WTC11 (cell line): ENCODE measurements at regions not wholly inside any gene's neighbourhood (a gene's known extent, or its start where the extent isn't known, plus 50 kb on each side); places are given as distances from the start of the nearest gene placed in this dataset.

Source experiments
- ATAC-seq: fragments of 200-7000 bp; cut with Tn5 transposase; 2 replicates; pipeline ENCODE4 v1.10.0; 2021; ENCODE audit warnings: mild to moderate bottlenecking, moderate library complexity
- CTCF ChIA-PET: fragments of 300-600 bp; sonication (Branson Sonifier 250); formaldehyde crosslinking; loops from one replicate; lab custom pipeline; 2021; ENCODE audit warnings: antibody characterized with exemption; lab: Charles Lee
- POLR2A ChIA-PET: fragments of 350-600 bp; sonication (Branson Sonifier 250); formaldehyde crosslinking; loops from one replicate; lab custom pipeline; 2021; ENCODE audit warnings: antibody characterized with exemption; lab: Charles Lee
- DNase-seq: peaks from one replicate; pipeline ENCODE4 v3.0.0; 2021; ENCODE audit warnings: low spot score
- H3K27ac Mint-ChIP-seq: 2 replicates; pipeline ENCODE4 v1.8.0; 2021; ENCODE audit warnings: mixed read lengths
- H3K27me3 Mint-ChIP-seq: 2 replicates; pipeline ENCODE4 v1.8.0; 2021; ENCODE audit warnings: low read depth, mild to moderate bottlenecking, moderate library complexity, mixed read lengths
- H3K36me3 Mint-ChIP-seq: 2 replicates; pipeline ENCODE4 v1.8.0; 2021; ENCODE audit warnings: mixed read lengths
- H3K4me1 Mint-ChIP-seq: 2 replicates; pipeline ENCODE4 v1.8.0; 2022; ENCODE audit warnings: mixed read lengths
- H3K4me3 Mint-ChIP-seq: 2 replicates; pipeline ENCODE4 v1.8.0; 2021; ENCODE audit warnings: mild to moderate bottlenecking, moderate library complexity, mixed read lengths
- H3K9me3 Mint-ChIP-seq: 2 replicates; pipeline ENCODE4 v1.8.0; 2021; ENCODE audit warnings: mixed read lengths
- CBFB ChIP-seq: sonication (generic); formaldehyde crosslinking; IDR thresholded peaks from 2 replicates; pipeline ENCODE4 v1.8.1; 2022; ENCODE audit warnings: mild to moderate bottlenecking, low read depth, missing genetic modification reagents
- ETV6 ChIP-seq: sonication (generic); formaldehyde crosslinking; IDR thresholded peaks from 2 replicates; pipeline ENCODE4 v1.8.1; 2022; ENCODE audit warnings: mild to moderate bottlenecking, missing genetic modification reagents
- FOXK1 ChIP-seq: sonication (generic); formaldehyde crosslinking; IDR thresholded peaks from 2 replicates; pipeline ENCODE4 v1.8.0; 2022; ENCODE audit warnings: mild to moderate bottlenecking, moderate library complexity, missing genetic modification reagents
- GRHL2 ChIP-seq: fragments of 250-450 bp; sonication (Bioruptor Pico); IDR thresholded peaks from 2 replicates; pipeline ENCODE4 v1.8.0; 2022; ENCODE audit warnings: mild to moderate bottlenecking, moderate library complexity; ENCODE audit not compliant: insufficient replicate concordance, severe bottlenecking
- MAX ChIP-seq: sonication (generic); formaldehyde crosslinking; IDR thresholded peaks from 2 replicates; pipeline ENCODE4 v1.8.0; 2022; ENCODE audit warnings: mild to moderate bottlenecking, missing genetic modification reagents
- NFYB ChIP-seq: sonication (generic); formaldehyde crosslinking; conservative IDR thresholded peaks from 2 replicates; pipeline ENCODE4 v1.8.0; 2022; ENCODE audit warnings: low read depth, missing genetic modification reagents
- PRRX2 ChIP-seq: fragments of 250-450 bp; sonication (Bioruptor Pico); IDR thresholded peaks from 2 replicates; pipeline ENCODE4 v1.8.0; 2021; ENCODE audit warnings: mild to moderate bottlenecking
- SMAD4 ChIP-seq: sonication (generic); formaldehyde crosslinking; IDR thresholded peaks from 2 replicates; pipeline ENCODE4 v1.8.0; 2022; ENCODE audit warnings: mild to moderate bottlenecking, missing genetic modification reagents
- TCF7 ChIP-seq: sonication (generic); formaldehyde crosslinking; IDR thresholded peaks from 2 replicates; pipeline ENCODE4 v1.8.0; 2022; ENCODE audit warnings: mild to moderate bottlenecking, low read depth, missing genetic modification reagents, moderate library complexity
- TP53 ChIP-seq: sonication (generic); formaldehyde crosslinking; IDR thresholded peaks from 2 replicates; pipeline ENCODE4 v1.8.1; 2023; ENCODE audit warnings: mild to moderate bottlenecking, missing genetic modification reagents
- ZNF138 ChIP-seq: sonication (generic); formaldehyde crosslinking; conservative IDR thresholded peaks from 2 replicates; pipeline ENCODE4 v1.8.1; 2022; ENCODE audit warnings: mild to moderate bottlenecking, moderate library complexity, missing genetic modification reagents
- ZNF219 ChIP-seq: sonication (generic); formaldehyde crosslinking; IDR thresholded peaks from 2 replicates; pipeline ENCODE4 v1.8.0; 2023; ENCODE audit warnings: missing genetic modification reagents, mild to moderate bottlenecking, borderline replicate concordance
- TF ChIP-seq, protein P1 (sequence below): sonication (generic); formaldehyde crosslinking; conservative IDR thresholded peaks from 2 replicates; pipeline ENCODE4 v1.8.1; 2022; ENCODE audit warnings: mild to moderate bottlenecking, missing genetic modification reagents
- TF ChIP-seq, protein P2 (sequence below): fragments of 250-450 bp; sonication (Bioruptor Pico); IDR thresholded peaks from 2 replicates; pipeline ENCODE4 v1.8.0; 2021; ENCODE audit warnings: mild to moderate bottlenecking
- TF ChIP-seq, protein P3 (sequence below): fragments of 250-450 bp; sonication (Bioruptor Pico); conservative IDR thresholded peaks from 2 replicates; pipeline ENCODE4 v1.9.0; 2021; ENCODE audit warnings: mild to moderate bottlenecking
- TF ChIP-seq, protein P4 (sequence below): sonication (generic); formaldehyde crosslinking; IDR thresholded peaks from 2 replicates; pipeline ENCODE4 v1.8.1; 2023; ENCODE audit warnings: mild to moderate bottlenecking, missing genetic modification reagents
- TF ChIP-seq, protein P5 (sequence below): fragments of 250-450 bp; sonication (Bioruptor Pico); IDR thresholded peaks from 2 replicates; pipeline ENCODE4 v2.1.2; 2022; ENCODE audit warnings: mild to moderate bottlenecking, moderate library complexity
- TF ChIP-seq, protein P6 (sequence below): fragments of 250-450 bp; sonication (Bioruptor Pico); IDR thresholded peaks from 2 replicates; pipeline ENCODE4 v1.9.0; 2021; ENCODE audit warnings: mild to moderate bottlenecking

- TF ChIP-seq ZNF138 (CRISPR knock-in tag): no peak
- TF ChIP-seq PRRX2 (CRISPR knock-in tag): no peak
- TF ChIP-seq TP53 (CRISPR knock-in tag): no peak
- no peak for TF ChIP-seq TCF7 (CRISPR knock-in tag)
- TF ChIP-seq GRHL2: no peak
- TF ChIP-seq, protein P1, sequence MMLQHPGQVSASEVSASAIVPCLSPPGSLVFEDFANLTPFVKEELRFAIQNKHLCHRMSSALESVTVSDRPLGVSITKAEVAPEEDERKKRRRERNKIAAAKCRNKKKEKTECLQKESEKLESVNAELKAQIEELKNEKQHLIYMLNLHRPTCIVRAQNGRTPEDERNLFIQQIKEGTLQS (CRISPR knock-in tag): no peak
- ATAC-seq (no peak), DNase-seq (no peak)
- H3K27me3 Mint-ChIP-seq: no peaks in the 10 kb centered on the region; the same call in none of the 2 replicates
- ChIA-PET POLR2A (no interaction called here), CTCF (interaction anchor here (1.6 kb wide), 1 partner anchor 61 kb away, joined by 3 read pairs; no protein-coding TSS in a partner anchor)
- no peaks in the 10 kb centered on the region for H3K36me3 Mint-ChIP-seq
- no peak overlapping the region for H3K4me3 Mint-ChIP-seq
- H3K9me3 Mint-ChIP-seq: peaks cover 9% of the 10 kb centered on the region
- H3K4me1 Mint-ChIP-seq: no peaks in the 10 kb centered on the region
- no peak overlapping the region for H3K27ac Mint-ChIP-seq
Measured at GRCh38 chr2:19643117-19643518, 258.7 kb downstream of the TTC32 start.

GRCh38 chr2:19642501-19642900 lies 259.3 kb downstream of the TTC32 start:
- TF ChIP-seq ZNF219 (CRISPR knock-in tag) (no peak), MAX (CRISPR knock-in tag) (no peak), CBFB (CRISPR knock-in tag) (no peak), FOXK1 (no peak), NFYB (no peak), SMAD4 (no peak), ETV6 (CRISPR knock-in tag) (no peak)
- TF ChIP-seq, protein P2, sequence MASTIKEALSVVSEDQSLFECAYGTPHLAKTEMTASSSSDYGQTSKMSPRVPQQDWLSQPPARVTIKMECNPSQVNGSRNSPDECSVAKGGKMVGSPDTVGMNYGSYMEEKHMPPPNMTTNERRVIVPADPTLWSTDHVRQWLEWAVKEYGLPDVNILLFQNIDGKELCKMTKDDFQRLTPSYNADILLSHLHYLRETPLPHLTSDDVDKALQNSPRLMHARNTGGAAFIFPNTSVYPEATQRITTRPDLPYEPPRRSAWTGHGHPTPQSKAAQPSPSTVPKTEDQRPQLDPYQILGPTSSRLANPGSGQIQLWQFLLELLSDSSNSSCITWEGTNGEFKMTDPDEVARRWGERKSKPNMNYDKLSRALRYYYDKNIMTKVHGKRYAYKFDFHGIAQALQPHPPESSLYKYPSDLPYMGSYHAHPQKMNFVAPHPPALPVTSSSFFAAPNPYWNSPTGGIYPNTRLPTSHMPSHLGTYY (CRISPR knock-in tag): no peak
- TF ChIP-seq, protein P3, sequence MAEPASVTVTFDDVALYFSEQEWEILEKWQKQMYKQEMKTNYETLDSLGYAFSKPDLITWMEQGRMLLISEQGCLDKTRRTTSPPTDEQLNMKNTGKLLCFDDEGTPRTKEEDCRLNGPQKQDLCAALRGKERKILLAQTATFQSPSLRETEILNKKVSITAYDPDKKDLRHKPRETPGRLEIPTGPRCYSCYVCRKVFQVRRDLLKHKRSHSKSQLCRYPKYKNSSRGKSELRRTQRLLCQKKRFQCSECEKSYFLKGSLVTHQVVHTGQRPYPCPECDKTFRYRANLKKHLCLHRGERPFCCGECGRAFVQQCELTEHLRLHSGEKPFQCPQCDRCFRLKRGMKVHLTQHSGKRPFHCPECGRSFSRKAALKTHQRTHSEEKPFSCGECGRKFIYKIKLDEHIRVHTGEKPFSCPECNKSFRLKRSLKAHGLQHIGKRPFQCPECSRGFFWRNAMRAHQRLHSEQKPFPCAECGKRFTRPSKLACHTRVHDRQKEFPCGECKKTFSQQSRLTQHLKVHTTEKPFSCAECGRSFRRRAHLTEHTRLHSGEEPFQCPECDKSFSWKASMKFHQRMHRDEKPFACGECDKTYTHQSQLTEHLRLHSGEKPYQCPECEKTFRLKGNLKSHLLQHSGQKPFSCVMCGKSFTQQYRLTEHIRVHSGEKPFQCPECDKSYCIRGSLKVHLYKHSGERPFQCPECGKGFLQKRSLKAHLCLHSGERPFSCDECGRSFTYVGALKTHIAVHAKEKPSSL (CRISPR knock-in tag): no peak
- TF ChIP-seq, protein P4, sequence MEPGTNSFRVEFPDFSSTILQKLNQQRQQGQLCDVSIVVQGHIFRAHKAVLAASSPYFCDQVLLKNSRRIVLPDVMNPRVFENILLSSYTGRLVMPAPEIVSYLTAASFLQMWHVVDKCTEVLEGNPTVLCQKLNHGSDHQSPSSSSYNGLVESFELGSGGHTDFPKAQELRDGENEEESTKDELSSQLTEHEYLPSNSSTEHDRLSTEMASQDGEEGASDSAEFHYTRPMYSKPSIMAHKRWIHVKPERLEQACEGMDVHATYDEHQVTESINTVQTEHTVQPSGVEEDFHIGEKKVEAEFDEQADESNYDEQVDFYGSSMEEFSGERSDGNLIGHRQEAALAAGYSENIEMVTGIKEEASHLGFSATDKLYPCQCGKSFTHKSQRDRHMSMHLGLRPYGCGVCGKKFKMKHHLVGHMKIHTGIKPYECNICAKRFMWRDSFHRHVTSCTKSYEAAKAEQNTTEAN (CRISPR knock-in tag): no peak
- TF ChIP-seq, protein P5, sequence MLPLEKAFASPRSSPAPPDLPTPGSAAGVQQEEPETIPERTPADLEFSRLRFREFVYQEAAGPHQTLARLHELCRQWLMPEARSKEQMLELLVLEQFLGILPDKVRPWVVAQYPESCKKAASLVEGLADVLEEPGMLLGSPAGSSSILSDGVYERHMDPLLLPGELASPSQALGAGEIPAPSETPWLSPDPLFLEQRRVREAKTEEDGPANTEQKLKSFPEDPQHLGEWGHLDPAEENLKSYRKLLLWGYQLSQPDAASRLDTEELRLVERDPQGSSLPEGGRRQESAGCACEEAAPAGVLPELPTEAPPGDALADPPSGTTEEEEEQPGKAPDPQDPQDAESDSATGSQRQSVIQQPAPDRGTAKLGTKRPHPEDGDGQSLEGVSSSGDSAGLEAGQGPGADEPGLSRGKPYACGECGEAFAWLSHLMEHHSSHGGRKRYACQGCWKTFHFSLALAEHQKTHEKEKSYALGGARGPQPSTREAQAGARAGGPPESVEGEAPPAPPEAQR (CRISPR knock-in tag): no peak
- TF ChIP-seq, protein P6, sequence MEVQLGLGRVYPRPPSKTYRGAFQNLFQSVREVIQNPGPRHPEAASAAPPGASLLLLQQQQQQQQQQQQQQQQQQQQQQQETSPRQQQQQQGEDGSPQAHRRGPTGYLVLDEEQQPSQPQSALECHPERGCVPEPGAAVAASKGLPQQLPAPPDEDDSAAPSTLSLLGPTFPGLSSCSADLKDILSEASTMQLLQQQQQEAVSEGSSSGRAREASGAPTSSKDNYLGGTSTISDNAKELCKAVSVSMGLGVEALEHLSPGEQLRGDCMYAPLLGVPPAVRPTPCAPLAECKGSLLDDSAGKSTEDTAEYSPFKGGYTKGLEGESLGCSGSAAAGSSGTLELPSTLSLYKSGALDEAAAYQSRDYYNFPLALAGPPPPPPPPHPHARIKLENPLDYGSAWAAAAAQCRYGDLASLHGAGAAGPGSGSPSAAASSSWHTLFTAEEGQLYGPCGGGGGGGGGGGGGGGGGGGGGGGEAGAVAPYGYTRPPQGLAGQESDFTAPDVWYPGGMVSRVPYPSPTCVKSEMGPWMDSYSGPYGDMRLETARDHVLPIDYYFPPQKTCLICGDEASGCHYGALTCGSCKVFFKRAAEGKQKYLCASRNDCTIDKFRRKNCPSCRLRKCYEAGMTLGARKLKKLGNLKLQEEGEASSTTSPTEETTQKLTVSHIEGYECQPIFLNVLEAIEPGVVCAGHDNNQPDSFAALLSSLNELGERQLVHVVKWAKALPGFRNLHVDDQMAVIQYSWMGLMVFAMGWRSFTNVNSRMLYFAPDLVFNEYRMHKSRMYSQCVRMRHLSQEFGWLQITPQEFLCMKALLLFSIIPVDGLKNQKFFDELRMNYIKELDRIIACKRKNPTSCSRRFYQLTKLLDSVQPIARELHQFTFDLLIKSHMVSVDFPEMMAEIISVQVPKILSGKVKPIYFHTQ (CRISPR knock-in tag): no peak
- H3K27ac Mint-ChIP-seq: no peak overlapping the region
- POLR2A ChIA-PET: no interaction called here
- H3K27me3 Mint-ChIP-seq: no peaks in the 10 kb centered on the region; the same call in none of the 2 replicates
- no peak overlapping the region for H3K4me3 Mint-ChIP-seq
- peaks cover 9% of the 10 kb centered on the region for H3K9me3 Mint-ChIP-seq
- no peak for DNase-seq
- no peaks in the 10 kb centered on the region for H3K36me3 Mint-ChIP-seq
- ATAC-seq: no peak
- CTCF ChIA-PET: interaction anchor here (1.6 kb wide), 1 partner anchor 62 kb away, joined by 3 read pairs; no protein-coding TSS in a partner anchor
- no peaks in the 10 kb centered on the region for H3K4me1 Mint-ChIP-seq
